CD4-positive, alpha-beta T cell treated with Interleukin-4 for 1 hour (primary cell): ENCODE measurements at regions not wholly inside any gene's neighbourhood (a gene's known extent, or its start where the extent isn't known, plus 50 kb on each side); places are given as distances from the start of the nearest gene placed in this dataset.

Source experiments
- DNase-seq, 2 donors: peaks; one replicate each; pipeline ENCODE4 v3.0.0-alpha.2; 2020 to 2022

GRCh38 chr18:38052879-38053590, 487.4 kb upstream of the CELF4 start:
- DNase-seq, result no peak

GRCh38 chr18:38047820-38048219, 482.2 kb upstream of the CELF4 start:
- no peak for DNase-seq

GRCh38 chr18:38046651-38047050, 481.1 kb upstream of the CELF4 start:
- DNase-seq, result no peak

- DNase-seq, result no peak
Measured at GRCh38 chr18:38045845-38046244, 480.2 kb upstream of the CELF4 start.

- no peak for DNase-seq
Measured at GRCh38 chr18:38042211-38042890, 476.8 kb upstream of the CELF4 start.

GRCh38 chr18:38038242-38038641, 472.6 kb upstream of the CELF4 start:
- DNase-seq, result no peak

DNA sequence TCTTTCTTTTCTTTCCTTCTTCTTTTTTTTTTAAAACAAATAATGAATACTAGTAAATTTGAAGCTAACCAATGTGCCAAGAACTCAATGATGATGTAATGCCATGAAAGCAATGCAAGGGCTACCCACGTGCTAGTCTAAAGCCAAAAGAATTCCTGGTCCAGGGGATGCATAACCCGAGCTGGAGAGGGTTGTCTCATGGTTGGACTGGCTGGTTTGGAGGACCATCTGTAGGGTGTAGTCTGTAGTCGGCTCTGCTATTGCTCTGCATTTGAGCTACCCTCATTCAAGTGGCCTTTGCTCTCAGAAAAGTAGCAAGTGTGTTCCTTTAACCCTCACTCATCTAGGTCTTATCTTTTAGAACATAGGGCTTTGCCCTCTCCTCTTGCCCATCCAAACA, 469.6 kb upstream of the CELF4 start:
- DNase-seq, result no peak

DNA sequence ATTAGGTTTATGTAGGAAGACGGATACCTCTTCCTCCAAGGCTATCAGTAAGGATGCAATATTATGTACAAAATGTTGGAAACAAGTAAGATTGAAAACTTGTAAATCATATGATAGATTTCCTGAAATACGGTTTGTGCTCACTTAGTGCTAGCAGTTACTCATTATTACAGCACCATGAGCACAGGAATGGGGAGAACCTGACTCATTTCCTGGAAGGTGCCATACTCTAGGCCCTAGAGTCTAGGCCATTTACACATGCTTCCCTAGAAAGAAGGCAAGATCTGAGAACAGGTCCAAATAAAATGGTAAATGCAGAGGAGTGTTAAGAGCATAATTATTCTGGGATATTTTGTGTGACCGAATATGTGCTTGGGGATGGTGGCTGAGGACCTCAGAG, 467.7 kb upstream of the CELF4 start:
- DNase-seq, result no peak

GRCh38 chr18:38032516-38032915, 466.9 kb upstream of the CELF4 start:
- DNase-seq, result no peak

- no peak for DNase-seq
Measured at GRCh38 chr18:38028946-38029345, 463.3 kb upstream of the CELF4 start.

DNA sequence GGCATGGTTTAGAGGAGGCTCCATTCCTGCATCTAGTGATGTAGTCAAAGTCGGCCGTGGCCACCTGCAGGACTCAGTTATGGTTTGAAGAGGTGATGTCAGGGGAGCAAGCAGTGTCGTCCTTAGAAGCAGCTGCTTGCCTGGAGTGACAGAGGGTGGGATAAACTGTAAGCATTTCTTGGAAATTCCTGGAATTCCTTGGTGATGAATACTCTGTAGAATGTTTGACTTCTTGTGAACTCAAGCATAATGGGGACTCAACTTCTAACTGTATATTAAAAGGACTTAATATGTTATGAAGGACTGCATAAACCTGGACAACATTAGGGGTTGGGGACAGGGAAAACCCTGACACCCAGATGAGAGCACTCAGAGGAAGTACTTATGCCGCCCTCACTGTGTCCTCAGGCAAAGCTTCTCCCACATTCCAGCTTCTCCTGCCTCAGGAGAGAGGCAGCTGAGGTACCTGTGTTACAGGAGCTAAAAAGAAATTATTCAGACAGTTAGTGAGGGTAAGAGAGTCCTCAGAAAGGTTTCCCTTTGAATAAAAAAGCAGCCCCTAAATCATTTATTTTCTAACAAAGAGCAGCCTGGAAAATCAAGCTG, 459.9 kb upstream of the CELF4 start:
- DNase-seq, result no peak

GRCh38 chr18:38023871-38024270, 458.3 kb upstream of the CELF4 start:
- DNase-seq, result no peak

- no peak for DNase-seq
Measured at GRCh38 chr18:38022234-38022633, 456.6 kb upstream of the CELF4 start.

- no peak for DNase-seq
Measured at GRCh38 chr18:38019292-38019691, 453.7 kb upstream of the CELF4 start.

GRCh38 chr18:38010971-38011857, 445.6 kb upstream of the CELF4 start:
- no peak for DNase-seq

GRCh38 chr18:38010037-38010436, 444.4 kb upstream of the CELF4 start:
- no peak for DNase-seq

GRCh38 chr18:38009320-38009719, 443.7 kb upstream of the CELF4 start:
- no peak for DNase-seq

GRCh38 chr18:38007676-38008330, 442.2 kb upstream of the CELF4 start:
- no peak for DNase-seq

- no peak for DNase-seq
Measured at GRCh38 chr18:38007026-38007425, 441.4 kb upstream of the CELF4 start.

DNA sequence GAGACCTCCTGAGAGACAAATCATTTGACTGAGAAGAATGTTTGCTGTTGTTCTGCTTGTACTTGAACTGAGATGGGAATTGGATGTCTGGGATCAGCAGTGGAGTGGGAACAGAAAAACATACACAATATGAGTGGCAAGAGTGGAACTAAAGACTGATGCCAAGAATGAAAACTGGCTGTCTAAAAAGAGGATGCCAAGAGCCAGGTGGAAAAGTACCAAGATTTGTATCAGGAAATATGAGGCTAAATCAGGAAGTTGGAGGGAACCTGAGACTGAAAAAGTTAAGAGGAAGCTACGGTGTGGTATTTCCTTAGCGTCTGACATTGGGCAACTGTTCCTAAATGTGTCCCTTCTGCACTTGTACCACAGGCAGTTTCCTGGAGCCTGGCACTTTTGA, 440.9 kb upstream of the CELF4 start:
- DNase-seq, result no peak

- DNase-seq, result no peak
Measured at GRCh38 chr18:37997695-37998094, 432.1 kb upstream of the CELF4 start.

DNA sequence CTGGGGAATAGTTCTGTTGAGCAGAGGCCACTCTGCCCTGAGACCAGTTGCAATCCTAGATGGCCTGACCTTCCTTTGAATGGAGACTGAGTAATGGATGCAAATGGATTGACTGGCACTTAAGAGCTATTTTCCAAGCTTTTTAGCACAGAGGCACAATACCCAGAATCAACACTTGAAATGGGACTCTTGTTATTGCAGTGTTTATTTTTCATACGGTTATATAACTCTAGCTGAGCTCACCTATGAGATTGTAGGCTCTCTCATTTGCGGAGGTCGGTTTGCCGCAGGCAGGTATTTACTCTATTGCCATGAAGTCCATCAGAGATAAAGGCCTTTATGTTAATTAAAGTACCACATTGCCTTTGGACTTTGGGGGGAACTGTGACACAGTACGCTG, 422.3 kb upstream of the CELF4 start:
- DNase-seq, result no peak

DNA sequence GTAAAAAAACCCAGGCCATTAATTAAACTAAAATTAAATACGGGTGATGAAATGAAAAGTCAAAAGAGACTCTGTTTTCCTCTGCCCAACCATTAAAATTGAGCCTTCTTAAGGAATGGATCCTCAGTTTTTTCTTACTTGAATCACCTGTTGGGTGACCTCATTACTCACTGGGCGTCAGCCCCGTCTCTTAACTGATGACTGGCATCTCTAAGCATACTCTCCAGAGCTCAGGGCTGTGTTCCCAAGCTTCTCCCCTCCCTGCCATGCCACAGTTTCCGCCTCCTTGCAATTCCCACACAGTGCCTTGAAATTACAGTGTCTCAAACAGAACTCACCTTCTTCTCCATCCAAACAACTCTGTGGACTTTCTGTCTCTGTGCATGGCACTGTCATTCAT, 421.1 kb upstream of the CELF4 start:
- DNase-seq, result no peak
